ENCODE measurements at regions not wholly inside any gene's neighbourhood (a gene's known extent, or its start where the extent isn't known, plus 50 kb on each side); places are given as distances from the start of the nearest gene placed in this dataset.

DNA sequence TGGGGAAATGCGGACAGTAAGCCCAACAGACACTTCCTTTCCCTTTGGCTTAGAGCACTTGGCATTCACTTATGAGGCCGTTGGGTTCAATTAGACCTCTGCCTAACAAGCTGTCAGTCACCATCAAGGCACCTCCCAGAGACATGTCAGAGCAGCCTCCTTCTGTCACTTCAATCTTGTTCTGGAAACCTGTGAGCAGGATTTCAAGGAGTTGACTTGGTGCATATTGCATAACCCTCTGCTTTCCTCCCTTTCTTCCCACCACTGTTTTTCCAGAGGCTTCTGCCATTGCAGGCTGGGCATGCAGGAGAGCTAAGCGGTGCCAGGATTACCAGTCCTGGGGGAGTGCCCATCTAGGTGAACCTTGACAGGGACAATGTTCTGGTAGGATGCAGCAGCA is 484.2 kb upstream of the LRRC4C start:
- H2AK5ac ChIP-seq (ENCODE audit: low read length) = no peak overlapping the region
- no peak overlapping the region for H2BK120ac ChIP-seq (ENCODE audit: insufficient read depth, low read length, poor library complexity)
- no peaks in the 10 kb centered on the region for H3K9me3 ChIP-seq (ENCODE audit: insufficient read depth, low read depth, low read length)
- no peak overlapping the region for H2BK12ac ChIP-seq (ENCODE audit: low read length)
- H3K23ac ChIP-seq (ENCODE audit: low read length) = no peak overlapping the region
- H3K4me1 ChIP-seq (ENCODE audit: control insufficient read depth in 1 of 2, insufficient read depth in 2 of 2, low read length in 2 of 2) = no peaks in the 10 kb centered on the region
- H3K4ac ChIP-seq (ENCODE audit: low read depth, low read length) = no peak overlapping the region
- H3K18ac ChIP-seq (ENCODE audit: low read length) = no peak overlapping the region
- H3K14ac ChIP-seq (ENCODE audit: low read length) = no peak overlapping the region
- no peak overlapping the region for H3K27ac ChIP-seq (ENCODE audit: low read depth, low read length)
- H3K27me3 ChIP-seq (ENCODE audit: insufficient read depth, low read length) = no peaks in the 10 kb centered on the region
- H3K79me1 ChIP-seq (ENCODE audit: low read length) = no peaks in the 10 kb centered on the region
- WGBS (ENCODE audit: extremely low coverage, insufficient coverage, insufficient read length) = no CpG with 5 or more reads among the region's 3 CpGs
- H2BK5ac ChIP-seq (ENCODE audit: low read depth, low read length, poor library complexity) = no peak overlapping the region
- no peak for DNase-seq
- no peak overlapping the region for H3K4me3 ChIP-seq (ENCODE audit: low read depth, low read length)
- H2AFZ ChIP-seq (ENCODE audit: insufficient read depth, low read length, poor library complexity) = no peak overlapping the region
- H3K36me3 ChIP-seq (ENCODE audit: control insufficient read depth in 1 of 2, insufficient read depth in 2 of 2, low read length in 2 of 2) = no peaks in the 10 kb centered on the region
- no peaks in the 10 kb centered on the region for H3K79me2 ChIP-seq (ENCODE audit: control insufficient read depth, insufficient read depth, low read length, poor library complexity)
- no peak overlapping the region for H3K4me2 ChIP-seq (ENCODE audit: low read length)
- H4K91ac ChIP-seq (ENCODE audit: low read depth, low read length) = no peak overlapping the region
- H3K9ac ChIP-seq (ENCODE audit: low read length) = no peak overlapping the region
- no peak overlapping the region for H4K8ac ChIP-seq (ENCODE audit: low read depth, low read length)
- no peak overlapping the region for H4K12ac ChIP-seq (ENCODE audit: low read depth, low read length)

- no peak for DNase-seq
- Histone ChIP-seq H3K23ac (ENCODE audit: low read length) (no peak overlapping the region), H2AK5ac (ENCODE audit: low read length) (no peak overlapping the region)
Observed at GRCh38 chr11:41947392-41947791, 487.9 kb upstream of the LRRC4C start.

DNA sequence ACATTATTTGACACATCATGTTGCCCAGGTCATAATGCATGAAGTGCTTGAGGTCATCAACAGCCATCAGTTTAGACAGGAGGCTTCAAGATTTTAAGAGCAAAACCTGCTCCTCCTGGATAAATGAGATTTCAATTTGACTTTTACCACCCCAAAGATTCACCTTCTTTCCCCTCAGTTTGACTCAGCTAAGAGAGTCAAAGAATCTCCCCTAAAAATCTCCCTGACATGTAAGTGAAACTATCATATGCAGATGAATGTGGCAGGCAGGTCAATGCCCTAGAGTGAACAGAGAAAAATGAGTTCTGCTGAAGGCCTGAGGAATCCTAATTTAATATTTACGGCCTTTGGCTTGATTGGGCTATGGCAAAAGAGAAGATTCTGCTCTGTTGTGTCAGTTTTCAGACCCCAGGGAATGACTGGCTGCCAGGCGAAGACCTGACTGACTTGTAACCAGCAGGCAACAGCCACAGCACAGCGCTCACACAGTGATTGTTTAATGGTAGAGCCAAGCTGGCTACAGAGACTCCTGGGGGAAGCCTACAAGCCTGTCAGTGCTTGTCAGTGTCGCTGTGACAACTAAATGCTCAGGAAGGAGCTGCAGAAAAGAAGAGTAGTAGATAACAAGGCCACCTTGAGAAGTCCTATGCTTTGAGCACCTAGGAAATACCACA is 491.2 kb upstream of the LRRC4C start:
- WGBS (ENCODE audit: extremely low coverage, insufficient coverage, insufficient read length) = no CpG with 5 or more reads among the region's 4 CpGs
- Histone ChIP-seq H2AK5ac (ENCODE audit: low read length) (no peak overlapping the region), H3K4ac (ENCODE audit: low read depth, low read length) (no peak overlapping the region), H4K91ac (ENCODE audit: low read depth, low read length) (no peak overlapping the region), H3K36me3 (ENCODE audit: control insufficient read depth in 1 of 2, insufficient read depth in 2 of 2, low read length in 2 of 2) (no peaks in the 10 kb centered on the region), H3K14ac (ENCODE audit: low read length) (no peak overlapping the region), H3K4me3 (ENCODE audit: low read depth, low read length) (no peak overlapping the region), H2AFZ (ENCODE audit: insufficient read depth, low read length, poor library complexity) (no peak overlapping the region), H2BK5ac (ENCODE audit: low read depth, low read length, poor library complexity) (no peak overlapping the region), H3K4me2 (ENCODE audit: low read length) (no peak overlapping the region), H4K8ac (ENCODE audit: low read depth, low read length) (peak overlapping the region; percentile 28), H3K9ac (ENCODE audit: low read length) (no peak overlapping the region), H3K18ac (ENCODE audit: low read length) (no peak overlapping the region), H3K4me1 (ENCODE audit: control insufficient read depth in 1 of 2, insufficient read depth in 2 of 2, low read length in 2 of 2) (no peaks in the 10 kb centered on the region), H3K9me3 (ENCODE audit: insufficient read depth, low read depth, low read length) (no peaks in the 10 kb centered on the region), H3K27ac (ENCODE audit: low read depth, low read length) (no peak overlapping the region), H3K23ac (ENCODE audit: low read length) (no peak overlapping the region), H3K79me1 (ENCODE audit: low read length) (no peaks in the 10 kb centered on the region), H4K12ac (ENCODE audit: low read depth, low read length) (no peak overlapping the region), H2BK12ac (ENCODE audit: low read length) (no peak overlapping the region), H3K79me2 (ENCODE audit: control insufficient read depth, insufficient read depth, low read length, poor library complexity) (no peaks in the 10 kb centered on the region), H3K27me3 (ENCODE audit: insufficient read depth, low read length) (no peaks in the 10 kb centered on the region), H2BK120ac (ENCODE audit: insufficient read depth, low read length, poor library complexity) (no peak overlapping the region)
- no peak for DNase-seq

More at GRCh38 chr11:41947392-41947791, 487.9 kb upstream of the LRRC4C start:
- Histone ChIP-seq H4K91ac (ENCODE audit: low read depth, low read length) (no peak overlapping the region), H2BK120ac (ENCODE audit: insufficient read depth, low read length, poor library complexity) (no peak overlapping the region), H3K4me2 (ENCODE audit: low read length) (no peak overlapping the region), H2AFZ (ENCODE audit: insufficient read depth, low read length, poor library complexity) (no peak overlapping the region), H3K4me1 (ENCODE audit: control insufficient read depth in 1 of 2, insufficient read depth in 2 of 2, low read length in 2 of 2) (no peaks in the 10 kb centered on the region), H3K4me3 (ENCODE audit: low read depth, low read length) (no peak overlapping the region), H3K14ac (ENCODE audit: low read length) (no peak overlapping the region), H4K8ac (ENCODE audit: low read depth, low read length) (no peak overlapping the region), H3K27me3 (ENCODE audit: insufficient read depth, low read length) (no peaks in the 10 kb centered on the region), H3K9me3 (ENCODE audit: insufficient read depth, low read depth, low read length) (no peaks in the 10 kb centered on the region), H2BK5ac (ENCODE audit: low read depth, low read length, poor library complexity) (no peak overlapping the region), H4K12ac (ENCODE audit: low read depth, low read length) (no peak overlapping the region), H3K27ac (ENCODE audit: low read depth, low read length) (no peak overlapping the region), H2BK12ac (ENCODE audit: low read length) (no peak overlapping the region), H3K79me2 (ENCODE audit: control insufficient read depth, insufficient read depth, low read length, poor library complexity) (no peaks in the 10 kb centered on the region), H3K18ac (ENCODE audit: low read length) (no peak overlapping the region), H3K4ac (ENCODE audit: low read depth, low read length) (no peak overlapping the region), H3K79me1 (ENCODE audit: low read length) (no peaks in the 10 kb centered on the region), H3K36me3 (ENCODE audit: control insufficient read depth in 1 of 2, insufficient read depth in 2 of 2, low read length in 2 of 2) (no peaks in the 10 kb centered on the region), H3K9ac (ENCODE audit: low read length) (no peak overlapping the region)
- no CpG with 5 or more reads among the region's 12 CpGs for WGBS (ENCODE audit: extremely low coverage, insufficient coverage, insufficient read length)

DNA sequence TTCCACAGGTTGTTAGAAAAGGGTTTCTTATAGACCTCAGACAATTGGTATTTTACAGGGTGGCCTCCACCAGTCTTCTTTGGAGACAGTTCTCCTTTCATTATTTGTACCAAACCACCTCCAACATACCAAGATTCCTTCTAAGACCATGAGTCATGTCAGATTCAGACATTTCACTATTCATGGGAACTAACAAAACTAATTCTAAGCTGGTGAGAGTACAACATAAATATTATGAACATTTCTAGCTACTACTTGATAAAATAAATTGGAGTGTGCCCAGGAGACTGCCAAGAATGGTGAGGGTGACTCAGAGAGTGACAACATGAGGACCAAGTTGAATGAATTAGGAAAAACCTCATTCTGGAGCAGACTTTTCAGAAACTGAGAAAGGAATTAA is 494.6 kb upstream of the LRRC4C start:
- Histone ChIP-seq H3K79me2 (ENCODE audit: control insufficient read depth, insufficient read depth, low read length, poor library complexity) (no peaks in the 10 kb centered on the region), H3K18ac (ENCODE audit: low read length) (no peak overlapping the region), H3K23ac (ENCODE audit: low read length) (no peak overlapping the region), H3K4me2 (ENCODE audit: low read length) (no peak overlapping the region), H4K91ac (ENCODE audit: low read depth, low read length) (no peak overlapping the region), H3K36me3 (ENCODE audit: control insufficient read depth in 1 of 2, insufficient read depth in 2 of 2, low read length in 2 of 2) (no peaks in the 10 kb centered on the region), H2AK5ac (ENCODE audit: low read length) (no peak overlapping the region), H3K9me3 (ENCODE audit: insufficient read depth, low read depth, low read length) (peaks cover 4% of the 10 kb centered on the region), H2BK120ac (ENCODE audit: insufficient read depth, low read length, poor library complexity) (no peak overlapping the region), H2BK5ac (ENCODE audit: low read depth, low read length, poor library complexity) (no peak overlapping the region), H3K79me1 (ENCODE audit: low read length) (no peaks in the 10 kb centered on the region), H3K9ac (ENCODE audit: low read length) (no peak overlapping the region), H3K4ac (ENCODE audit: low read depth, low read length) (no peak overlapping the region), H2AFZ (ENCODE audit: insufficient read depth, low read length, poor library complexity) (no peak overlapping the region), H3K4me1 (ENCODE audit: control insufficient read depth in 1 of 2, insufficient read depth in 2 of 2, low read length in 2 of 2) (peaks cover 0 to 5% of the 10 kb centered on the region in 2 experiments), H4K12ac (ENCODE audit: low read depth, low read length) (no peak overlapping the region), H4K8ac (ENCODE audit: low read depth, low read length) (no peak overlapping the region), H3K4me3 (ENCODE audit: low read depth, low read length) (no peak overlapping the region), H3K27ac (ENCODE audit: low read depth, low read length) (no peak overlapping the region), H3K14ac (ENCODE audit: low read length) (no peak overlapping the region), H3K27me3 (ENCODE audit: insufficient read depth, low read length) (no peaks in the 10 kb centered on the region), H2BK12ac (ENCODE audit: low read length) (no peak overlapping the region)
- DNase-seq = no peak
